GM19240 (cell line): ENCODE measurements at regions not wholly inside any gene's neighbourhood (a gene's known extent, or its start where the extent isn't known, plus 50 kb on each side); places are given as distances from the start of the nearest gene placed in this dataset.
"Not testable (repeated sequence)": the region's sequence is repeated elsewhere in the genome, so short reads cannot be mapped to it uniquely, and the experiment has no call there.

Experiments
- DNase-seq: peaks from one replicate; pipeline ENCODE4 v3.0.0; 2011; ENCODE audit warnings: low spot score; ENCODE audit not compliant: insufficient read length

- not testable (repeated sequence) for DNase-seq
Observed at GRCh38 chr7:97928844-97929243, 56.6 kb upstream of the ASNS start.

- DNase-seq: peak; percentile 38
Observed at GRCh38 chr7:97927790-97928748, 55.9 kb upstream of the ASNS start.
